Uterus (tissue), 2 donors: ENCODE measurements at regions not wholly inside any gene's neighbourhood (a gene's known extent, or its start where the extent isn't known, plus 50 kb on each side); places are given as distances from the start of the nearest gene placed in this dataset.

Experiments
- CTCF ChIP-seq, 4 experiments: fragments of 200-600 bp in 2 of 4; fragments of 450-650 bp in 2 of 4; sonication (generic) in 2 of 4; IDR thresholded peaks; one replicate each; pipeline ENCODE4 v1.5.1; 2016 to 2019; ENCODE audit warnings: antibody characterized with exemption in 4 of 4, mild to moderate bottlenecking in 2 of 4, moderate library complexity in 1 of 4
- POLR2A ChIP-seq, 2 donors: fragments of 450-650 bp; IDR thresholded peaks; one replicate each; pipeline ENCODE4 v1.6.1; 2016; ENCODE audit warnings: antibody characterized with exemption in 2 of 2, mild to moderate bottlenecking in 1 of 2, moderate library complexity in 1 of 2

GRCh38 chr1:29744684-29745490 lies 508.6 kb downstream of the PTPRU start:
- TF ChIP-seq CTCF (IDR thresholded peaks at IDR 0.05): no peak
- TF ChIP-seq POLR2A (IDR thresholded peaks at IDR 0.05): no peak
